22Rv1 (cell line): ENCODE measurements at regions not wholly inside any gene's neighbourhood (a gene's known extent, or its start where the extent isn't known, plus 50 kb on each side); places are given as distances from the start of the nearest gene placed in this dataset.

ENCODE experiments used
- ZFX ChIP-seq: fragments of 450-650 bp; IDR thresholded peaks from 2 replicates; pipeline ENCODE4 v1.6.1; 2017; ENCODE audit warnings: antibody characterized with exemption, borderline replicate concordance
- TF ChIP-seq, protein P1 (sequence below): fragments of 450-650 bp; IDR thresholded peaks from 2 replicates; pipeline ENCODE4 v1.5.1; 2017; ENCODE audit warnings: mild to moderate bottlenecking

DNA sequence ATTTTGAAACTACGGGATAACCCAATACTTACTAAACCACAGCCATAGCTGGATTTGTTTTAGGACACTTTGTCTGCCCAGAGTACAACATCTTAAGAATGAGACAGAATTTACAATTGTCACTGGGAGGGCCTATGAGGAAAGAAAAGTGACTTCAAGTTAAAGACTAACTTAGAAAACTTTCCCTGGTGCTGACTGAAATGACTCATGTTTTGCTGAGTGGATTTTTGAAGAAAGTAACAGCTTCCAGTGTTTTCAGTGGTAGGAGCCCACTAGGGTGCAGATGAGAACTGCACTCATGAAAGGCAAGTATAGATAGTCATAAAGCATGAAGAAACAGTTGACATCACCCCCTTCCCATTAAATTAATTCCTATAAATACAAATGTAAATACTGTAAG, 988.2 kb upstream of the MAP3K7 start:
- TF ChIP-seq, protein P1, sequence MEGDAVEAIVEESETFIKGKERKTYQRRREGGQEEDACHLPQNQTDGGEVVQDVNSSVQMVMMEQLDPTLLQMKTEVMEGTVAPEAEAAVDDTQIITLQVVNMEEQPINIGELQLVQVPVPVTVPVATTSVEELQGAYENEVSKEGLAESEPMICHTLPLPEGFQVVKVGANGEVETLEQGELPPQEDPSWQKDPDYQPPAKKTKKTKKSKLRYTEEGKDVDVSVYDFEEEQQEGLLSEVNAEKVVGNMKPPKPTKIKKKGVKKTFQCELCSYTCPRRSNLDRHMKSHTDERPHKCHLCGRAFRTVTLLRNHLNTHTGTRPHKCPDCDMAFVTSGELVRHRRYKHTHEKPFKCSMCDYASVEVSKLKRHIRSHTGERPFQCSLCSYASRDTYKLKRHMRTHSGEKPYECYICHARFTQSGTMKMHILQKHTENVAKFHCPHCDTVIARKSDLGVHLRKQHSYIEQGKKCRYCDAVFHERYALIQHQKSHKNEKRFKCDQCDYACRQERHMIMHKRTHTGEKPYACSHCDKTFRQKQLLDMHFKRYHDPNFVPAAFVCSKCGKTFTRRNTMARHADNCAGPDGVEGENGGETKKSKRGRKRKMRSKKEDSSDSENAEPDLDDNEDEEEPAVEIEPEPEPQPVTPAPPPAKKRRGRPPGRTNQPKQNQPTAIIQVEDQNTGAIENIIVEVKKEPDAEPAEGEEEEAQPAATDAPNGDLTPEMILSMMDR, result no peak
- TF ChIP-seq ZFX, result no peak
